GM12874 (cell line): ENCODE measurements at regions not wholly inside any gene's neighbourhood (a gene's known extent, or its start where the extent isn't known, plus 50 kb on each side); places are given as distances from the start of the nearest gene placed in this dataset.

Experiments used
- TF ChIP-seq, protein P1 (sequence below): IDR thresholded peaks from 2 replicates; pipeline ENCODE4 v1.5.1; 2011; ENCODE audit warnings: low read depth, mild to moderate bottlenecking, control low read depth, low read length, moderate library complexity; ENCODE audit not compliant: insufficient read depth

DNA sequence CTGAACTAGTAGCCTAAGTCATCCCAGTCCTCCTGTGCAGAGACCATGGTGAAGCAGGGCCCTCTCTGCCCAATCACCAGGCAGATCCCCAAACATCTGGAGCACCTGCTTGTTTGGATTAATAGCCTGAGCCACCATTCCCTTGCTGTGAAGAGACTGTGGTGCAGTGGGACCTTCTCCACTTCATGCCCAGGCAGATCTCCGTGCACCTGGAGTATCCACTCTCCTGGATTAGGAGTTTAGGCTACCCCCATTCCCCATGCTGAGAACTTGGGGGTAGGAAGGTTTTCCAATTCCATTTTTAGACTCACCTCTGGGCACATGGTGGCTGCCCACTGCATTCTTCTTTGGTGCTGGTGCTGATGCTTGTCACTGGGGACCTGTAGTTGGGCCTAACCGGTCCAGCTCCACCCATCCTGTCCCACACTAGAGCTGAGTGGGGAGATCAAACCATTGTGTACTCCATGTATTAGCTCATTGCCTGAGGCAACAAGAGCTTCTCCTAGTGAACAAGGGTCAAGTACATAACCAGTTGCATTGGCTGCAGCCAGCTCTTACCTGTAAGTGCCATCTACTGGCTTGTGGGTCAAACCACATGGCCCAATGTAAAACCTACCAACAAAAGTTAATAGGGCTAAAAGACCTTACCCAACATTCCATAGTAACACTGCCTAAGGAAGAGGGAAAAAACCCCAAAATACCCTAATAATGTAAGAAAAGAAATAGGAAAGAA is 382.5 kb upstream of the CBLB start:
- TF ChIP-seq, protein P1, sequence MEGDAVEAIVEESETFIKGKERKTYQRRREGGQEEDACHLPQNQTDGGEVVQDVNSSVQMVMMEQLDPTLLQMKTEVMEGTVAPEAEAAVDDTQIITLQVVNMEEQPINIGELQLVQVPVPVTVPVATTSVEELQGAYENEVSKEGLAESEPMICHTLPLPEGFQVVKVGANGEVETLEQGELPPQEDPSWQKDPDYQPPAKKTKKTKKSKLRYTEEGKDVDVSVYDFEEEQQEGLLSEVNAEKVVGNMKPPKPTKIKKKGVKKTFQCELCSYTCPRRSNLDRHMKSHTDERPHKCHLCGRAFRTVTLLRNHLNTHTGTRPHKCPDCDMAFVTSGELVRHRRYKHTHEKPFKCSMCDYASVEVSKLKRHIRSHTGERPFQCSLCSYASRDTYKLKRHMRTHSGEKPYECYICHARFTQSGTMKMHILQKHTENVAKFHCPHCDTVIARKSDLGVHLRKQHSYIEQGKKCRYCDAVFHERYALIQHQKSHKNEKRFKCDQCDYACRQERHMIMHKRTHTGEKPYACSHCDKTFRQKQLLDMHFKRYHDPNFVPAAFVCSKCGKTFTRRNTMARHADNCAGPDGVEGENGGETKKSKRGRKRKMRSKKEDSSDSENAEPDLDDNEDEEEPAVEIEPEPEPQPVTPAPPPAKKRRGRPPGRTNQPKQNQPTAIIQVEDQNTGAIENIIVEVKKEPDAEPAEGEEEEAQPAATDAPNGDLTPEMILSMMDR, result no peak

DNA sequence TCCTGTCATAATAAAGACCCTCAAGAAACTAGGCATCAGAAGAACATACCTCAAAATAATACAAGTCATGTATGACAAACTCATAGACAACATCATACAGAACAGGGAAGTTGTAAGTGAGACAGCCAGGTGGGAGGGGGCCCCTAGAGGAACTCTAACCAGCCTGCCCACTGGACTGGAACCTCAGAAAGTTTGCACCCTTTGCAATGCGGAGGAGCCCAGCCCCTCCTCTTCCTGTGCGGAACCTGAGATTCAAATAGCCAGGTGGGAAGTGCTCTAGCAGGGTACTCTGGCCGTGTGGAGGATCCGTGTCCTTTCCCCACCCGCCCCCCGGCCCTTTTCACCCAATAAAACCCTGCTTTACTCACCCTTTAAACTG is 387.0 kb upstream of the CBLB start:
- TF ChIP-seq, protein P1, result no peak

DNA sequence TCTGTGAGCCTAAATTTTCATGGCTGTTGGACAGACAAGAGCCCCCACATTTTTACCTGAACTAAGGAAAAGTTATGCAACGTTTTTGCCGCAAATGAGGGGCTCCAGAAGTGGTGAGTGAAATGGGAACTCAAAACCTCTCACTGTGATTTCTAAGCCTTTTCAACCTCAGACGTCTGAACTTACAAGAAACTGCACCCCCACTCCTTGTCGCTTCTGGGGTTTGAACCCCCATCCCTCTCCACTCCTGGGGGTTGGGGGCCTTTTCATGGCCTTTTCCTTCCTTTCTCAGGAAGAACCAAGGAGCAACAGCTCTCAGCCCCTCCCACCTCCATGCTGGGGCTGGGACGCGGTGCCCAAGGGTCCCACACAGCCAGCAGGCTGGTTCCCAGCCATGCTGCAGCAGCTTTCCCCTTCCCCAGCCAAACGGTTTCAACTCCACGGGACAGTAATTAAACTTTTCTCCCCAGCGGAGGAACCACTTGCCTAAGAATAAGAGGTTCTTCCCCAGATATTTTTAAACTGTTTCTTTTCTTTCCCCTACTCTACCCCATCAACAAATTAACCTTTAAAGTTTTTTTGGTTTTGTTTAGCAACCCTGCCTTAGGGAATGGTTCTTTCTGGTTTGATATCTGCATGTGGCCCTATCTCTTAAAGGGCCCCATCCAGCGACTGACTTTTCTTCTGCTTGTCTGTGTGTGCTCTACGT is 387.6 kb upstream of the CBLB start:
- TF ChIP-seq, protein P1, result no peak

DNA sequence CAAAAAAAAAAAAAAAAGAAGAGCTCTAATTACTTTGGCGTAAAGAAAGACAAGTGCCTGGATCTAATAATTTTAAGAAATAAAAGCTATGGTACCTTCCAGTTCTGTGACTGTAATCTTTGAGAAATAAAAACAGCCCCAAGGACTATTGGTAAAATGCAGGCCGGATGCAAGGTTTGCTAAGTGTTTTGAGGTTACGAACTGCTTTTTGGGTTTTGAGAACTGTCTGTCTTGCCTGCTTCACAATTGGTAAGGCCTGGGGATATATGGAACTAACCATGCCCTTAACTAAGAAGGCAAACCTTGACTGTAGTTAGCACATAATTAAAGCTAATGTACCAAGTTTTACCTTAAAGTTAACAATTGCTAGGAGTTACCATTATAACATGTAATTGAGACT is 388.4 kb upstream of the CBLB start:
- TF ChIP-seq, protein P1, result no peak

DNA sequence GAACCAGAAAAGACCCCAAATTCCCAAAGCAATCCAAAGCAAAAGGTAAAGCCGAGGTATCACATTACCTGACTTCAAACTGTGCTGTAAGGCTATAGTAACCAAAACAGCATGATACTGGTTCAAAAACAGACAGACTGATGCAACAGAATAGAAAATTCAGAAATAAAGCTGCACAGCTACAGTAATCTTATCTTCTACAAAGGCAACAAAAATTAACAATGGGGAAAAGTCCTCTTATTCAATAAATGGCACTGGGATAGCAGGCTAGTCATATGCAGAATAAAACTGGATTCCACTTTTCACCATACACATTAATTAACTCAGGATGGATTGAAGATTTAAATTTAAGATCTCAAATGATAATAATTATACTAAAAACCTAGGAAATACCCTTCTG is 392.6 kb upstream of the CBLB start:
- TF ChIP-seq, protein P1, result no peak

DNA sequence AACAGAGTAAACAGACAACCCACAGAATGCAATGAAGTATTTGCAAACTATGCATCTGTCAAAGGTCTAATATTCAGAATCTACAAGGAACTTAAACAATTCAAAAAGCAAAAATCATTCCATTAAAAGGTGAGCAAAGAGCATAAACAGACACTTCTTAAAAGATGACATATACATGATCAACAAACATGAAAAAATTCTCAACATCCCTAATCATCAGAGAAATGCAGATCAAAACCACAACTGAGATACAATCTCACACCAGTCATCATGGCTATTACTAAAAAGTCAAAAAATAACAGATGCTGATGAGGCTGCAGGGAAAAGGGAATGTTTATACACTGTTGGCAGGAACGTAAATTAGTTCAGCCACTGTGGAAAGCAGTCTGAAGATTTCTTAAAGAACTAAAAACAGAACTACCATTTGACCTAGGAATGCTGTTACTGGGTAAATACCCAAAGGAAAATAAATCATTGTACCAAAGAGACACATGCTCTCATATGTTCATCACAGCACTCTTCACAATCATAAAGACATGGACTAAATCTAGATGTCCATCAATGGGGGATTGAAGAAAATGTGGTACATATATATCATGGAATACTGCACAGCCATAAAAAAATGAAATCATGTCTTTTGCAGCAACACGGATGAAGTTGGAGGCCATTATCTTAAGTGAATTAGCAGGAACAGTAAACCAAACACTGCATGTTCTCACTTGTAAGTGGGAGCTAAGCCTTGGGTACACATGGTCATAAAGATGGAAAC is 393.3 kb upstream of the CBLB start:
- TF ChIP-seq, protein P1, result no peak

DNA sequence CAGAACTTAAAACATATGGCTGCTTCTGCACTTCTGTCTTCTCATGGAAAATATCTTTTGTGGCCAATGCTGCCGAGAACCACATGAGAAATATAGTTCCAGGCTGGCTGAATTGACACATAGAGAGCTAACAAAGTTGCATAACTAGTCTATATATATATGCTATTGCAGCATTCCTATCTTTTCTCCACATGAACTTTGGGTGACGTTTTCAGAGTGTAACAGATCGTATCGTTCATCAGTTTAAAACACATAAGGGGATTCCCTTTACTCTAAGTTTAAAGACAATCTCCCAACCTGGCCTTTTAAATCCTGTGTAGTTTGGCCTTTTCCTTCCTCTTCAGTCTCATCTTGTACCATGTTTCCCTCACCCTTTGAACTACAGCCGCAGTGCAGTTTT is 394.2 kb upstream of the CBLB start:
- TF ChIP-seq, protein P1, result no peak
